ENCODE measurements at regions not wholly inside any gene's neighbourhood (a gene's known extent, or its start where the extent isn't known, plus 50 kb on each side); places are given as distances from the start of the nearest gene placed in this dataset.

GRCh38 chr12:86523844-86524243, 267.7 kb upstream of the MGAT4C start:
- TF ChIP-seq, protein P1, sequence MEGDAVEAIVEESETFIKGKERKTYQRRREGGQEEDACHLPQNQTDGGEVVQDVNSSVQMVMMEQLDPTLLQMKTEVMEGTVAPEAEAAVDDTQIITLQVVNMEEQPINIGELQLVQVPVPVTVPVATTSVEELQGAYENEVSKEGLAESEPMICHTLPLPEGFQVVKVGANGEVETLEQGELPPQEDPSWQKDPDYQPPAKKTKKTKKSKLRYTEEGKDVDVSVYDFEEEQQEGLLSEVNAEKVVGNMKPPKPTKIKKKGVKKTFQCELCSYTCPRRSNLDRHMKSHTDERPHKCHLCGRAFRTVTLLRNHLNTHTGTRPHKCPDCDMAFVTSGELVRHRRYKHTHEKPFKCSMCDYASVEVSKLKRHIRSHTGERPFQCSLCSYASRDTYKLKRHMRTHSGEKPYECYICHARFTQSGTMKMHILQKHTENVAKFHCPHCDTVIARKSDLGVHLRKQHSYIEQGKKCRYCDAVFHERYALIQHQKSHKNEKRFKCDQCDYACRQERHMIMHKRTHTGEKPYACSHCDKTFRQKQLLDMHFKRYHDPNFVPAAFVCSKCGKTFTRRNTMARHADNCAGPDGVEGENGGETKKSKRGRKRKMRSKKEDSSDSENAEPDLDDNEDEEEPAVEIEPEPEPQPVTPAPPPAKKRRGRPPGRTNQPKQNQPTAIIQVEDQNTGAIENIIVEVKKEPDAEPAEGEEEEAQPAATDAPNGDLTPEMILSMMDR (IDR thresholded peaks at IDR 0.05): no peak
- TF ChIP-seq EP300 (IDR thresholded peaks at IDR 0.05): no peak
- TF ChIP-seq POLR2A (IDR thresholded peaks at IDR 0.05): no peak

Measured in upper lobe of left lung (tissue), 4 donors.